ENCODE measurements at regions not wholly inside any gene's neighbourhood (a gene's known extent, or its start where the extent isn't known, plus 50 kb on each side); places are given as distances from the start of the nearest gene placed in this dataset.

- TF ChIP-seq EP300 (IDR thresholded peaks at IDR 0.05) (no peak), POLR2A (IDR thresholded peaks at IDR 0.05) (no peak)
Measured at GRCh38 chr5:99694884-99695283, 766.1 kb upstream of the CHD1 start.
